ENCODE measurements at regions not wholly inside any gene's neighbourhood (a gene's known extent, or its start where the extent isn't known, plus 50 kb on each side); places are given as distances from the start of the nearest gene placed in this dataset.

DNA sequence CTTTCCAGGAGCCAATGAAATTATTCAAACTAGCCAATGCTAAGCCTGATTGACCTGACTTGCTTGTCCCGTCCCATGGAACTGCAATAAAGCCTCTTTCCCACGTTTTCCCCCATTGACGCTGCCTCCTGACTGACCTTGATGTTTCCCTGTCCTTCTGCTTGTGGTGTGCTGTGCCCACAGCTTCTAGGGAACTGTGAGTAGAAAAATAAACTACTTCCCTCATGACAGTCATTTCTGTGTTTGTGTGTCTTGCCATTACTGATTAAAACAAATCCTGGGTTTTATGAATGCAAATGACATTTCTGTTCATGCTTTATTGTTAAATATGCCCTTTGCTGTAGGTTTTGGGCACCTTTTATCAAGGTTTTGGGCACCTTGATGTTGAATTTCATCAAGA, 91.3 kb upstream of the ABI1 start:
- 47 to 50% methylated on average over 3 of the region's 3 CpGs for WGBS, 2 donors
- TF ChIP-seq CTCF (IDR thresholded peaks at IDR 0.05): no peak
- intact Hi-C loops (cut with DNase I): no loop called here
- Histone ChIP-seq H3K4me1 (no peaks in the 10 kb centered on the region), H3K27me3 (peaks cover 0 to 4% (median 0%) of the 10 kb centered on the region in 4 donors), H3K4me3 (no peak overlapping the region), H3K27ac (no peak overlapping the region), H3K9me3 (no peaks in the 10 kb centered on the region), H3K36me3 (no peaks in the 10 kb centered on the region)
- FAIRE-seq (no peak), DNase-seq (no peak), ATAC-seq (no peak)

- FAIRE-seq (no peak), ATAC-seq (no peak), DNase-seq (no peak)
- H3K27me3 ChIP-seq: peaks cover 0 to 4% (median 0%) of the 10 kb centered on the region in 4 donors
- no peak overlapping the region for H3K27ac ChIP-seq
- intact Hi-C loops (cut with DNase I): no loop called here
- WGBS, 2 donors: 88 to 89% methylated on average over 1 of the region's 1 CpG
- H3K4me1 ChIP-seq: no peaks in the 10 kb centered on the region
- H3K4me3 ChIP-seq: no peak overlapping the region
- H3K36me3 ChIP-seq: no peaks in the 10 kb centered on the region
- no peak for TF ChIP-seq CTCF (IDR thresholded peaks at IDR 0.05)
- no peaks in the 10 kb centered on the region for H3K9me3 ChIP-seq
Measured at GRCh38 chr10:26951650-26952049, 90.9 kb upstream of the ABI1 start.

DNA sequence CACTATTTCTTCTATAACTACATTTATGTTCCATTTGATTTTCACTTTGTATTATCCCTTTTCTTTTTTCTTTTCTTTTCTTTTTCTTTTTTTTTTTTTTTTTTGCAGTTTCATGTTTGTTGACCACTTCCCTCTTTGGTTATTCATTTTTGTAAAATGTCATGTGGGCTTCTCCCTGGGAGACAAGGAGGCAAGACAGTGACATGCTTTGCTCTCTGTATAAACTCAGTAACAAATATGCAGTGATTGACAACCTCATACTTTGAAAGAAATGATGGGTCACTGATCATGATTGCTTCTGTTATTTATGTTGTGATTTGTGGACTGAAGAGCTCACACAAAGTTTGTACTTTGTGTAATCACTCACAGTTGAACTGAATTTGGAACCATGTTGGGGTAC, 90.2 kb upstream of the ABI1 start:
- Histone ChIP-seq H3K4me3 (no peak overlapping the region), H3K4me1 (no peaks in the 10 kb centered on the region), H3K27me3 (peaks cover 0 to 4% (median 0%) of the 10 kb centered on the region in 4 donors), H3K9me3 (no peaks in the 10 kb centered on the region), H3K36me3 (no peaks in the 10 kb centered on the region), H3K27ac (no peak overlapping the region)
- no peak for FAIRE-seq
- ATAC-seq: no peak
- intact Hi-C loops (cut with DNase I): no loop called here
- DNase-seq: no peak
- no peak for TF ChIP-seq CTCF (IDR thresholded peaks at IDR 0.05)

- no peak for TF ChIP-seq CTCF (IDR thresholded peaks at IDR 0.05)
- peak in 2 of 4 donors; percentile 8 to 44 for ATAC-seq
- H3K9me3 ChIP-seq: no peaks in the 10 kb centered on the region
- FAIRE-seq: no peak
- WGBS, 2 donors: 30 to 36% methylated on average over 29 of the region's 29 CpGs
- H3K27me3 ChIP-seq: peaks cover 0 to 4% (median 0%) of the 10 kb centered on the region in 4 donors
- DNase-seq: no peak
- no peak overlapping the region for H3K27ac ChIP-seq
- intact Hi-C loops (cut with DNase I): no loop called here
- no peak overlapping the region for H3K4me3 ChIP-seq
- H3K4me1 ChIP-seq: no peaks in the 10 kb centered on the region
- H3K36me3 ChIP-seq: no peaks in the 10 kb centered on the region
Measured at GRCh38 chr10:26946102-26946811, 85.5 kb upstream of the ABI1 start.

GRCh38 chr10:26944261-26944882, 83.6 kb upstream of the ABI1 start:
- Histone ChIP-seq H3K4me3 (no peak overlapping the region), H3K27me3 (peaks cover 0 to 4% (median 0%) of the 10 kb centered on the region in 4 donors), H3K9me3 (no peaks in the 10 kb centered on the region), H3K27ac (no peak overlapping the region), H3K36me3 (no peaks in the 10 kb centered on the region), H3K4me1 (no peaks in the 10 kb centered on the region)
- no peak for ATAC-seq
- no peak for DNase-seq
- no peak for TF ChIP-seq CTCF (IDR thresholded peaks at IDR 0.05)
- 86 to 93% methylated on average over 18 of the region's 18 CpGs for WGBS, 2 donors
- no peak for FAIRE-seq
- intact Hi-C loops (cut with DNase I): no loop called here
